Fibroblast of skin of left biceps (primary cell): ENCODE measurements at regions not wholly inside any gene's neighbourhood (a gene's known extent, or its start where the extent isn't known, plus 50 kb on each side); places are given as distances from the start of the nearest gene placed in this dataset.

Experiments
- DNase-seq, 2 experiments: peaks; one replicate each; pipeline ENCODE4 v3.0.0-alpha.2; 2013; ENCODE audit warnings: low read depth in 2 of 2

DNA sequence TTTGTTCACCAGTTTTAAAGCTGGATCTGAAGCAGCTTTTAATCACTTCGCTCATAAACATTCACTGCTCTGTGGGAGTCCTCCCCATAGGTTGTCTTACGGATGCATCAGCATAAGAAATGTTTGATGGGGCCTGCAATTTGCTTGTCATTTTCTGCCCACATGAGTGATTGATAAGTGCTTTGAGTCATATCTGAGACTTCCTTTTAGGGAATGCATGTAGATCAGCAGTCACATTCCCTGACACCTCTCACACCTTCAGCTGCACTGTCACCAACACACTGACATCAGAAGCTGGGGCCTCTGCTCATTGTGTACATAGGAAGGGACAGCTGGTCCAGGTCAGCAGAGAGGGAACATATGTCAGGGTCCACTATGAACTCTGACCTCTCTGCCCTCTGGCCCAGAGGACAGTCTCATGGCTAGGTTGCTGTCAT is 84.1 kb upstream of the SPATA31D4 start:
- DNase-seq: no peak

DNA sequence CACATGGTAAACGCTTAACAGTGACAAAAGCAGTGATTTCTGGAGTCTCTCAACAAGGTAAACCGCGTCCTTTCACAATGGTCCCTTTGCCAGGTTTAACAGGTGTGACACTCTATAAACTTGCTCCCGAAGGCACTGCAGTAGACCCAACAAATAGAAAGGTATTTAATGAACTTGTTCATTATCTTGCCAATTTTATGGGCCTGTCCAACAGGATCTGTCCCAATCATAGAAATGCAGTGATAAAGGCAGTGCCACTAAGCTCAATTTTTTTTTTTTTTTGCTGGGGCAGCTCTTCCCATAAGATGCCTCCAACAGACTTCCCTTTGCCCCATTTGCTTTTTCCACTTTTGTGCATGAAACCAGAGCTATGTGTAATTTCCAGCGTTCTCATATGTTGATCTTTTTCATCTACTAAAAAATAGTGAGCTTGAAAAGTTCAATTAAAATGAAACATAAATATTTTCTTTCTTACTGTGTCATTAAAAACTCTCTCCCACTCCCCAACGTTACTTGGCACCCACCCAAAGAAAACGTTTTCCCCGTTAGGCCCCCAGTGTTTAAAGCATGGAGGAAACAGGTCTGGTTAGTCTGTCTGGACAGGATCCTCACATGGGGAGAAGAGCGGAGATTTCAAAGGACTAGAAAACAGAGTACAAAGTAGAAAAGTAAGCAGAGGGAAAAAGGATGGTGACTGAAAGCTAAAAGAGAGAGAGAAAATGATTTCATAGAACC is 80.9 kb upstream of the SPATA31D4 start:
- DNase-seq: no peak

DNA sequence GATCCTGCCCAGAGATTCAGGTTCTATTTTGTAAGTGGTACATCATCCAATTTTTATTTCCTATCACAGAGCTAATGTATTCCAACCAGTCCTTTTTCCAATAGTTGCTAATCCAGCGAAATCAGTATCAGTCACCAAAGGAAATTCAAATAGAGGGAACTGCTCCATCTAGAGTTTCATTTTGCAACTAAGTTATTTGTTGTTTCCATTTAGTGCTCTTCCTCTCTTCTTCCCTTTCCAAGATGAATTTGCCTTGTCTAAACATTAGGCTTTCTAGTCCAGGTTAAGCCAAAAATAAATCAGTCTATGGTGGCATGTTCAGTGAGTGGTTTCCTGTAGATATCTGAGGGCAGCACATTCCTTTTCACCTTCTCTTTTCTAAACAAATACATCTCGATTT is 79.8 kb upstream of the SPATA31D4 start:
- no peak for DNase-seq

DNA sequence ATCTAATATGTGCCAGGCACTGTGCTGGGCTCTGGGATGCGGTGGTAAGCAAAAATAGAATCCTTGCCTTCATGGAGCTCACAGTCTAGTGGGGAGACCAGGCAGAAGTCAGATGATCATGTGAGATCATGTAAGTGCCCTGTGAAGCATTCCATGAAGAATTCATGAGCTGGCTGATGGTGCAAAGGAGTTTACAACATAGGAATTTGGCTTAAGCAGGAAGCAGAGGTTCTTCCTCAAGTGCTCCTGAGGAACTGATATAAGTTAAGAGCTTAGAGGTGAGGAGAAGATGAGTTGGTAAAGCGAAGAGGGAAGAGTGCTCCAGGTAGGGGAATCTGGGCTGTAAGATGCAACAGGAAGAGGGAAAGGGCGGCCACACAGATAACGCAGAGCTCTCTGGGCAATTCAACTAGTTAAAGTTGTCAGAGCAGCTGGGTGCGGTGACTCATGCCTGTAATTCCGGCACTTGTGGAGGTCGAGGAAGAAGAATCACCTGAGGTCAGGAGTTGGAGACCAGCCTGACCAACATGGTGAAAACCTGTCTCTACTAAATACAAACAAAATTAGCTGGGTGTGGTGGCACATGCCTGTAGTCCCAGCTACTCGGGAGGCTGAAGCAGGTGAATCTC is 78.5 kb upstream of the SPATA31D4 start:
- DNase-seq: no peak

DNA sequence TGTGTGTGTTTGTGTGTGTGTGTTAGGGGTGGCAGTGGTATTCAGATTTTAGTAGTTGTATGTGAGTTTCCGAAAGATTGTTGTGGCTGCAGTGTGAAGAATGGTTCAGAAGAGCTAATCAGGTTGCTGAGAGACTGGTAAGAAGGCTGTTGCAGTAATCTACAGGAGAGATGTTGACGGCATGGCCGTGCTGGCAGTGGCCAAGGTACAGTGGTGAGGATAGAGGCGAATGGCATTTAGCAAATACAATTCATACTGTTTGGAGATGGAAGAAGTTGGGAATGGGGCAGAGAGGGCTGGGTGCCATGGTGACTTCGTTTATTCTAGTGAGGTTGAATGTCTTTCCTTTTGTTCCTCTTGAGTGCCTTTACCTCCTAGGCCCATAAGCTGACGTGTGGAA is 77.5 kb upstream of the SPATA31D4 start:
- DNase-seq: no peak

DNA sequence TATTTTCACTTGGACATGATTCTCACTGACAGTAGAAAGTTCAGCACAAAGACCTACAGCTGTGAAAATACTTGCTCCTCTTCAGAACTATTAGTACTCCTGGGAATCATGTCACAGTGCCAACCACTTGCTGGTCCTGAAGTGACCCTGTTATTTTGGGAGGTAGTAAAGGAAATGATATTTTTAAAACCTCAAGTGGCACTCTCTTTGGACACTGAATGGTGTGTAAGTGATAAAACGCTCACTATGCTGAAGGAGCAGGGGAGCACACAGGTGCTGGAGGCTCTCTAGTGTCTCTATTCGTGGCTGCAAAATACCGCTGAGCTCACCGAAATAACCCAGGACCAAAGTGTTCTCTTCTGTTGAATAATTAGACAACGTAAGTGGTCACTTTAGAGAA is 76.9 kb upstream of the SPATA31D4 start:
- DNase-seq: no peak

DNA sequence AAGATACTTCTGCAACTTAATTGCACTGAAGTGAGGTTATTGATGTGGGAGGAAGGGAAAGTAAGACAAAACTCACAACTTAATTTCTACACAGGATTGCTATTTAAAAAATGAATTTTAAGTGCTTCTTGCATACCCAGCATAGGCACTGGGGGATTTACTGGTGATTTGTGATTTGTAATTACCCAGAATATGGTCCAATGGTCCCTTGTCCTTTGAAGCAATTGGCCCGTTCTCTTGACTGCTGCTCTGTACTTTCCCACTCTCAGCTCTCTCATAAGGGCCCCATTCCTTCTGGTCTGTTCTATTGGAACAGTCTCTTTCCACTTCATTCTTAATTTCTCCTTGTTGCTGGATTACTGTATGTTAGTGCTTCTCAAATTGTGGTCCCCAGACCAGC is 75.4 kb upstream of the SPATA31D4 start:
- DNase-seq: no peak

DNA sequence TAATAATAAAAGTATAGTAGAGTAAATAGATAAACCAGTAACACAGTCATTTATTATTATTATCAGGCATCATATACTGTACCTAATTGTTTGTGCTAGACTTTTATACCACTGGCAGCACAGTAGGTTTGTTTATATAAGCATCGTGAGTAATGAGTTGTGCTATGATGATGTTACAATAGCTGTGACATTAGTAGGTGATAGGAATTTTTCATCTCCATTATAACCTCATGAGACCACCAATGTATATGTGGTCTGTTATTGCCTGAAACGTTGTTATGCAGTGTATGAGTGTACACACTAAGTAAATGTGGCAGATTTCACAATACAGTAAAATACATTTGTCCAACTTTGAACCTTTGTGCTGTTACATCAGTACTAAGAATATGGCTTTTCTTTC is 72.7 kb upstream of the SPATA31D4 start:
- DNase-seq: peak in 1 of 2 experiments; percentile 28

DNA sequence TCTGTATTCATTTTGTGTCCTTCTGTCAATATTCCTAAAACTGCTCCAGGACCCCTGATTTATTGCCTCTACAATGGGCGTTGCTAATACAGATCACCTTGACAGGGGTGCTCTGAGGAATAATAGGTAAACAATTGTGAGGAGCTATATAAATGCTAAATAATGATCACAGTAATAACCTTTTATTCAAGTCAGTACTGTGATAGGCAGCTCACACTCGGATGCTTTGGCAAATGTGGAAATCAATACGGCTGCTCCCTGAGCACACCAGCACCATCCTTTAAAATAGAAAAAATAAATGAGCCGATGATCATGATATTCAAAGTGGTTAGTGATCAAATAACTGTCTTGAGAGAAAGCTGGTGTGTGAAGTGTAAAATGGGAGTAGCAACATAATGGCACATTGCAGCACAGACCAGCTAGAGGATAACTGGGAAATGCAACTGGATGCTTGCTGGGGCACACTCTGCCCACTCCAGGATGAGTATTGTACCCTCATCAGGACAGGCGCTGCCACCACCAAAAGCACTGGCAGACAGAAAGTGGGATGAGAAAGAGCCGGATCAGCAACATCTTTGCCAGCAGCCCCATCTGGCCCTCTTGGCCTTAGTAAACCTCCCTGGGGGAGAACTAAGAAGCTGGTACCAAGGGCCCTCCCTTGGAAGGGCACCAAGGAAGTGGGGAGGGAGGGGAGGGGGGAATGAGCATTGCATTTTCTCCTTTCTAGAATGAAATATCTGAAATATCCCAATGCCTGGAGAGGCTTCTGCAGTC is 69.4 kb upstream of the SPATA31D4 start:
- no peak for DNase-seq

DNA sequence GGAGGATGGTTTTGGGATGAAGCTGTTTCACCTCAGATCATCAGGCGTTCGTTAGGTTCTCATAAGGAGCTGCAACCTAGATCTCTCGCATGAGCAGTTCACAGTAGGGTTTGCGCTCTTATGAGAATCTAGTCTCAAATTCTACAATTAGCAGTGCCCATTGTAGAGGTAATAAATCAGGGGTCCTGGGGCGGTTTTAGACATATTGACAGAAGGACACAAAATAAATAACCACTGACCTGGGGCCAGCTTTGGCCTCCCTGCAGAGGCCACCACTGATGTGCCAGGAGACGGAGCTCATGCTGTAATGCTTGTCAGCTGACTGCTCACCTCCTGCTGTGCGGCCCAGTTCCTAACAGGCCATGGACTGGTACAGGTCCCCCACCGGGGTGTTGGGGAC is 67.6 kb upstream of the SPATA31D4 start:
- DNase-seq: no peak

DNA sequence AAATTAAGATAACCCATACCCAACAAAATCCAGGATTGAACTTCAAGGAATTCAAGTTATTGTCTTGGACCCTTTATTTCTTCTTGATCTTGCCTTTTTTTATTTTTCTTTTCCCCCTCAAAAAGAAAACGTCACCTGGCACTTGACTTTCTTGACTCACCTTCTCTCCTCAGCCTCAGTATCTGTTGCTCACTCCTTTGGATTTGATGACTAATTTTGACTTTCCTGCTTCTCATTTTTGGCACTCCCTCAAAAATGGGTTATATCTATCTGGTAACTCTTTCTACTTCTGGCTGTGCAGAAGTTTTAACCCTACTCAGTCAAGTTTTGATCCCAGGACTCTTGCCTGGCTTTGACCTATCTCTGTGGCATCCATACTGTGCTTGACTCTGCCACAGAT is 66.6 kb upstream of the SPATA31D4 start:
- DNase-seq: peak; percentile 44 to 54

DNA sequence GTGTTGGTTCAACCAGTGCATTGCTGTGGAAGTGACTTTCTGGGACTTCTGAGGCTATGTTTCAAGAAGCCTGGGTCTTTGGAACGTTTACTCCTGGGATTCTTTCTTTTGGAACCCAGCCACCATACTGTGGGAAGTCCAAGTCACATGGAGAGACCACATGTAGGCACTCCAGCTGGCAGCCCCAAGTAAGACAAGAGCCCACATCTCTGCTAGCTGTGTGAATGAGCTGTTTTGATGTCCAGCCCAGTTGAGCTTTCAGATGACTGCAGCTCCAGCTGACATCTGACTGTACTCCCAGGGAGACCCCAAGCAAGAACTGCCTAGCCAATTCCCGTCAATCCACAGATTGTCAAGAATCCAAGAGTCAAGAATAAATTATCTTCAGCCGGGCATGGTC is 60.1 kb upstream of the SPATA31D4 start:
- no peak for DNase-seq

DNA sequence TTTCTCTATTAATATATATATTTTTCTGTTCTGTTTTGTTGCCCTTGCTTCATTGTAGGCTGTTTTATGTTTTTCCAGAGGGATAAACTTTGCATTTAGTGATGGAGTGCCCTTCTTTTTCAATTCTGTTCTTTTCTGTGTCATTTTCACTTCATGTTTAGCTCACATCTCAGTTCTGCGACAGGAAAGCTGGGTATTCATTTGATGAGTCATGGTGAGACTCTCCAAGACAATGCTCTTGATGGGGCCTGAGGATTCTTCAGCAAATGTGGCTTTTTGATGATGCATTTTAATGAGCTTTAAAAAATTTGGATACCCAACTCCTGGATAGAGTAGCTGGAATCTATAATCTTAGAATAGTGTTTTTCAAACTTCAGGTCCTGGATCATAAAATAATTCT is 56.5 kb upstream of the SPATA31D4 start:
- DNase-seq: peak in 1 of 2 experiments; percentile 40

DNA sequence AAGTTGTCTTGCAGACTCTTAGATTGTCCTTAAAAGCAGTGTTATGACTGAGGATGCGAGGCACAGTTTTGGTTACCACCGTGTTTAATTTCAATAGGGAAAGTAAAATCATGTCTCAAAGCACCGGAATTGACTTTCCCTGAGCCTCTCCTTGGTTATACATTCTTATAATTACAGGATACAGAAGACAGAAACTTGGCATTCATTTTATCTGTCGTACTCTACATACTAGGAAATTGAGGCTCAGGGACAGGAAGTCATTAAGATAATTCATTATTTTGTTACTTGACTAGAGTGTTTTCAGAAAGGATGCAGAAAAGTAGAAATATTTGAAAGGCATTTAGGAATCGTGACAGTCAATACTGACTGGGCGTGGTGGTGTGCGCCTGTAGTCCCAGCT is 54.0 kb upstream of the SPATA31D4 start:
- DNase-seq: no peak

DNA sequence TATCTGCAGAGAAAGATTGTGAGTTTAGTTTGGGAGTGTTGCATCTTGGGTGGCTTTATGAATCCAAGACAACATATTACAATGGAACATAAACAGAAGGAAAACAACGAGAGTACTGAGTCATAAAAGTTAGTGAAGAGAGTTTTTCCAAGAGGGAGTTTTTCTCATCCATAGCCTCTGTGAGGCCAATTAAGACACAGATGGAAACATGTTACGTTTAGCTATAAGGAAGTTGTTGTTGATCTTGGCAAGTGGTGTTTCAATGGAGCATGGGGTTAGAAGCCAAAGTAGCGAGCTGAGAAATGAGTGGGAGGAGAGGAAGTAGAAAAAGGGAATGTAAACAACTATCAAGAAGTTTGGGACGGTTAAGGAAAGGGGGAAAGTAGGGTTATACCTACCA is 53.3 kb upstream of the SPATA31D4 start:
- DNase-seq: peak in 1 of 2 experiments; percentile 19

DNA sequence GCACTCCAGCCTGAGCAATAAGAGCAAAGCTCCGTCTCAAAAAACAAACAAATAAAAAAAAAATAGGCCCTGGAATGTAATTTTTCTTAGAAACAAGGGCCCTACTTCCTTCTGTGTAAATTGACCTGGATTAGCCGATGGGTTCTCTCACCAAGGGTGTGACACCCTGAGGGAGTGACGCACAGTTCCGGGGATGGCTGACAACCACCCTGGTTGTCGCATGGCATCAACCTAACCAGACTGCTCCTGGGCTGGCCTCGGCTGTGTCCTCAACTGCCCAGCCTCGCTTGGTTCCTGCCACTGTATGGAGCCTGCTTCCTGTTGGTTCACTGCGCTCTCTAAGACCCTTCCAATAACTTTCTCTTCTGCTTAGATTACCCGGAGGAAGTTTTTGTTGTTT is 51.2 kb upstream of the SPATA31D4 start:
- no peak for DNase-seq
